ENCODE measurements at regions not wholly inside any gene's neighbourhood (a gene's known extent, or its start where the extent isn't known, plus 50 kb on each side); places are given as distances from the start of the nearest gene placed in this dataset.

DNA sequence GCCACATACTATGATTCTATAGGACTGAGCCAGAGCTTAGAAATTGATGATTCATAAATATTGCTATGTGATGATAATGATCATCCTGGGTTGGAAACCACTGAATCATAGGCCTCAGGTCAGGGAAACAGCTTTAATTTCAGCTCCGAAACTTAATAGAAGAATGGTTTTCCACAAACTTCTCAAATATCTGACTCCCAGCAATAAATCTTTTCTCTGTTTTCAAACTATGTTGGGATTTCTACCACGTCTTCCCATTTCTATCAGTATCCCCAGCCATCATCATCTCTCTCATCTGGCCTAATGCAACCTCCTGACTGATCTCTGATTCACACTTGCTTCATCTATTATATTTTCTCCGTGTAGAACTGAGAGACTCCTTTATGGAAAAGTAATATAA lies 521.8 kb upstream of the AGA start:
- TF ChIP-seq, protein P1, sequence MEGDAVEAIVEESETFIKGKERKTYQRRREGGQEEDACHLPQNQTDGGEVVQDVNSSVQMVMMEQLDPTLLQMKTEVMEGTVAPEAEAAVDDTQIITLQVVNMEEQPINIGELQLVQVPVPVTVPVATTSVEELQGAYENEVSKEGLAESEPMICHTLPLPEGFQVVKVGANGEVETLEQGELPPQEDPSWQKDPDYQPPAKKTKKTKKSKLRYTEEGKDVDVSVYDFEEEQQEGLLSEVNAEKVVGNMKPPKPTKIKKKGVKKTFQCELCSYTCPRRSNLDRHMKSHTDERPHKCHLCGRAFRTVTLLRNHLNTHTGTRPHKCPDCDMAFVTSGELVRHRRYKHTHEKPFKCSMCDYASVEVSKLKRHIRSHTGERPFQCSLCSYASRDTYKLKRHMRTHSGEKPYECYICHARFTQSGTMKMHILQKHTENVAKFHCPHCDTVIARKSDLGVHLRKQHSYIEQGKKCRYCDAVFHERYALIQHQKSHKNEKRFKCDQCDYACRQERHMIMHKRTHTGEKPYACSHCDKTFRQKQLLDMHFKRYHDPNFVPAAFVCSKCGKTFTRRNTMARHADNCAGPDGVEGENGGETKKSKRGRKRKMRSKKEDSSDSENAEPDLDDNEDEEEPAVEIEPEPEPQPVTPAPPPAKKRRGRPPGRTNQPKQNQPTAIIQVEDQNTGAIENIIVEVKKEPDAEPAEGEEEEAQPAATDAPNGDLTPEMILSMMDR (conservative IDR thresholded peaks at IDR 0.05; ENCODE audit: low read length): no peak
- DNase-seq (ENCODE audit: low read depth): no peak
- no peak overlapping the region for H3K4me3 ChIP-seq (ENCODE audit: low read length)

- no peak overlapping the region for H3K4me3 ChIP-seq (ENCODE audit: low read length)
Observed at GRCh38 chr4:177964693-177965168, 522.5 kb upstream of the AGA start.

GRCh38 chr4:177967328-177967727 lies 525.1 kb upstream of the AGA start:
- TF ChIP-seq, protein P1 (conservative IDR thresholded peaks at IDR 0.05; ENCODE audit: low read length): no peak
- no peak for DNase-seq (ENCODE audit: low read depth)
- no peak overlapping the region for H3K4me3 ChIP-seq (ENCODE audit: low read length)

More at GRCh38 chr4:177964693-177965168, 522.5 kb upstream of the AGA start:
- DNase-seq (ENCODE audit: low read depth): no peak
- TF ChIP-seq, protein P1 (conservative IDR thresholded peaks at IDR 0.05; ENCODE audit: low read length): no peak

DNA sequence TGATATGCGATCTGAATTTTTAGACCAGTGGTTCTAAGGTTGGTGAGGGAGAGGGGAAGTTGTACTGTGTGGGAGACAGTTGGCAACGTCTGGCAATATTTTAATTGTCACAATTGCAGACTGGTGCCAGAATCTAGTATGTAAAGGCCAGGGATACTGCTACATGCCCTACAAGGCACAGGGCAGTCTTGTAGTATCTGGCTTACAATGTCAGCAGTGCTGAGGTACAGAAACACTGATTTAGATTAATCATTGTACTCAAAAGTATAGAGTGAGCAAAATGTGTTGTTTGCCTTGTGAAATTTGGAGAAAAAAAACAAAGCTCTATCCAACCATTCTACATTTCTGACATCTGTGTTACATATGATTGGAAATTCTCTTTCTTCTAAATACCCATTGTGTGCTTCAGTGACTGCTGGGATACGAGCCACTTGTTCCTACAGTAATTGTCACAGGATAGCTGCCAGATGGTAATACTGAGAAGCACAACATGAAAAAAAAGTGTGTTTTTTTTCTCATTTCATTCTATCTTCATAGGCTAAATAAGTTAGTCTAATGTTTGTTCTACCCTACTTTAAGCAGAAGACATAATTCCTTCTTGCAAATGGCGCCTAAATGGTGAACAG lies 526.7 kb upstream of the AGA start:
- H3K4me3 ChIP-seq (ENCODE audit: low read length): no peak overlapping the region
- TF ChIP-seq, protein P1 (conservative IDR thresholded peaks at IDR 0.05; ENCODE audit: low read length): no peak
- DNase-seq (ENCODE audit: low read depth): no peak

DNA sequence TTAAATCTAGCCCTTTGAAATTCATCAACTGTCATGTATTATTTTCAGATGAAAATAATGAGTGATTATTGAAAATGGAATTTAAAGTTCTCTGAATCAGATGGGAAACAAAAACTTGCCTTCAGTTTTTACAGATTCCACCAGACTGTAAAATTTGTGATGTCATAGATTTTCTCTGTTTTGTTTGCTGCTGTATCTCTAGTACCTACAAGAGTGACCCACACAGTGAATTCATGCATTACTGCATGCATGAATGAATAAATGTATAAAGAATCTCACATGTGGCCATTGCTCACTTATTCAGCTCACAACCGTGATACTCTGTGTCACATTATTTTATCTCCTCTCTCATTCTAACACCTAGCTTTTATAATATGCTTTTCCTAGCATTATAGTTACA lies 532.2 kb upstream of the AGA start:
- TF ChIP-seq, protein P1 (conservative IDR thresholded peaks at IDR 0.05; ENCODE audit: low read length): no peak
- no peak for DNase-seq (ENCODE audit: low read depth)
- H3K4me3 ChIP-seq (ENCODE audit: low read length): no peak overlapping the region

- no peak overlapping the region for H3K4me3 ChIP-seq (ENCODE audit: low read length)
- TF ChIP-seq, protein P1 (conservative IDR thresholded peaks at IDR 0.05; ENCODE audit: low read length): no peak
Observed at GRCh38 chr4:177975315-177975987, 533.2 kb upstream of the AGA start.

GRCh38 chr4:177986236-177986635 lies 544.0 kb upstream of the AGA start:
- DNase-seq (ENCODE audit: low read depth): no peak
- TF ChIP-seq, protein P1 (conservative IDR thresholded peaks at IDR 0.05; ENCODE audit: low read length): no peak
- H3K4me3 ChIP-seq (ENCODE audit: low read length): no peak overlapping the region

More at GRCh38 chr4:177975315-177975987, 533.2 kb upstream of the AGA start:
- DNase-seq (ENCODE audit: low read depth): no peak
